ENCODE measurements at regions not wholly inside any gene's neighbourhood (a gene's known extent, or its start where the extent isn't known, plus 50 kb on each side); places are given as distances from the start of the nearest gene placed in this dataset.
"Not testable (repeated sequence)": the region's sequence is repeated elsewhere in the genome, so short reads cannot be mapped to it uniquely, and the experiment has no call there.

GRCh38 chr3:96480881-96481280, 333.5 kb upstream of the EPHA6 start:
- H3K9me3 ChIP-seq (ENCODE audit: insufficient read depth, low read length), result no peaks in the 10 kb centered on the region
- H3K9ac ChIP-seq (ENCODE audit: low read length), result no peak overlapping the region
- H3K36me3 ChIP-seq (ENCODE audit: low read length), result no peaks in the 10 kb centered on the region
- H3K27me3 ChIP-seq (ENCODE audit: low read length), result no peaks in the 10 kb centered on the region
- no peaks in the 10 kb centered on the region for H3F3A ChIP-seq (ENCODE audit: insufficient read depth)
- H3K4me2 ChIP-seq (ENCODE audit: low read depth, low read length, poor library complexity, severe bottlenecking), result no peak overlapping the region
- H3K79me2 ChIP-seq (ENCODE audit: insufficient read depth, low read length), result no peaks in the 10 kb centered on the region
- H2AFZ ChIP-seq (ENCODE audit: low read depth, low read length, severe bottlenecking), result no peak overlapping the region
- no peaks in the 10 kb centered on the region for H3K9me2 ChIP-seq (replicated peaks; ENCODE audit: insufficient read depth, low read length)
- H3K4me3 ChIP-seq (ENCODE audit: insufficient read depth, low read length, poor library complexity, severe bottlenecking), result no peak overlapping the region
- TF ChIP-seq CTCF (IDR thresholded peaks at IDR 0.05; ENCODE audit: insufficient read depth, low read length, poor library complexity, severe bottlenecking), result no peak
- TF ChIP-seq EZH2phosphoT487 (conservative IDR thresholded peaks at IDR 0.05; ENCODE audit: low read length), result no peak
- no peak overlapping the region for H3K27ac ChIP-seq (ENCODE audit: low read depth, low read length)
- no peaks in the 10 kb centered on the region for H4K20me1 ChIP-seq (ENCODE audit: low read depth, low read length)

- not testable (repeated sequence) for H3K9me2 ChIP-seq (replicated peaks; ENCODE audit: insufficient read depth, low read length); H4K20me1 ChIP-seq (ENCODE audit: low read depth, low read length); H3K4me3 ChIP-seq (ENCODE audit: insufficient read depth, low read length, poor library complexity, severe bottlenecking); H3K4me2 ChIP-seq (ENCODE audit: low read depth, low read length, poor library complexity, severe bottlenecking); H2AFZ ChIP-seq (ENCODE audit: low read depth, low read length, severe bottlenecking); H3K9ac ChIP-seq (ENCODE audit: low read length); H3F3A ChIP-seq (ENCODE audit: insufficient read depth); H3K9me3 ChIP-seq (ENCODE audit: insufficient read depth, low read length); H3K27ac ChIP-seq (ENCODE audit: low read depth, low read length); H3K79me2 ChIP-seq (ENCODE audit: insufficient read depth, low read length); H3K27me3 ChIP-seq (ENCODE audit: low read length); H3K36me3 ChIP-seq (ENCODE audit: low read length)
These were observed 331.2 kb upstream of the EPHA6 start for GRCh38 chr3:96483191-96483590.

- Histone ChIP-seq H3K9me3 (ENCODE audit: insufficient read depth, low read length) (no peaks in the 10 kb centered on the region), H3K9ac (ENCODE audit: low read length) (no peak overlapping the region), H3K27ac (ENCODE audit: low read depth, low read length) (no peak overlapping the region), H3K4me3 (ENCODE audit: insufficient read depth, low read length, poor library complexity, severe bottlenecking) (no peak overlapping the region), H3F3A (ENCODE audit: insufficient read depth) (no peaks in the 10 kb centered on the region), H3K9me2 (replicated peaks; ENCODE audit: insufficient read depth, low read length) (no peaks in the 10 kb centered on the region), H2AFZ (ENCODE audit: low read depth, low read length, severe bottlenecking) (no peak overlapping the region), H4K20me1 (ENCODE audit: low read depth, low read length) (no peaks in the 10 kb centered on the region), H3K36me3 (ENCODE audit: low read length) (no peaks in the 10 kb centered on the region), H3K79me2 (ENCODE audit: insufficient read depth, low read length) (no peaks in the 10 kb centered on the region), H3K27me3 (ENCODE audit: low read length) (no peaks in the 10 kb centered on the region), H3K4me2 (ENCODE audit: low read depth, low read length, poor library complexity, severe bottlenecking) (no peak overlapping the region)
- TF ChIP-seq CTCF (IDR thresholded peaks at IDR 0.05; ENCODE audit: insufficient read depth, low read length, poor library complexity, severe bottlenecking) (no peak), EZH2phosphoT487 (conservative IDR thresholded peaks at IDR 0.05; ENCODE audit: low read length) (no peak)
These were observed 330.6 kb upstream of the EPHA6 start for GRCh38 chr3:96483781-96484180.

- no peak overlapping the region for H3K4me2 ChIP-seq (ENCODE audit: low read depth, low read length, poor library complexity, severe bottlenecking)
- no peaks in the 10 kb centered on the region for H3K27me3 ChIP-seq (ENCODE audit: low read length)
- H4K20me1 ChIP-seq (ENCODE audit: low read depth, low read length), result no peaks in the 10 kb centered on the region
- no peaks in the 10 kb centered on the region for H3K79me2 ChIP-seq (ENCODE audit: insufficient read depth, low read length)
- no peaks in the 10 kb centered on the region for H3K36me3 ChIP-seq (ENCODE audit: low read length)
- TF ChIP-seq CTCF (IDR thresholded peaks at IDR 0.05; ENCODE audit: insufficient read depth, low read length, poor library complexity, severe bottlenecking) (no peak), EZH2phosphoT487 (conservative IDR thresholded peaks at IDR 0.05; ENCODE audit: low read length) (no peak)
- H3K27ac ChIP-seq (ENCODE audit: low read depth, low read length), result no peak overlapping the region
- no peaks in the 10 kb centered on the region for H3K9me3 ChIP-seq (ENCODE audit: insufficient read depth, low read length)
- no peaks in the 10 kb centered on the region for H3F3A ChIP-seq (ENCODE audit: insufficient read depth)
- no peak overlapping the region for H2AFZ ChIP-seq (ENCODE audit: low read depth, low read length, severe bottlenecking)
- no peak overlapping the region for H3K9ac ChIP-seq (ENCODE audit: low read length)
- no peak overlapping the region for H3K4me3 ChIP-seq (ENCODE audit: insufficient read depth, low read length, poor library complexity, severe bottlenecking)
- no peaks in the 10 kb centered on the region for H3K9me2 ChIP-seq (replicated peaks; ENCODE audit: insufficient read depth, low read length)
These were observed 325.7 kb upstream of the EPHA6 start for GRCh38 chr3:96488708-96489107.

All from SU-DHL-6 (cell line).